Effector memory CD8-positive, alpha-beta T cell (primary cell): ENCODE measurements at regions not wholly inside any gene's neighbourhood (a gene's known extent, or its start where the extent isn't known, plus 50 kb on each side); places are given as distances from the start of the nearest gene placed in this dataset.
"Not testable (repeated sequence)": the region's sequence is repeated elsewhere in the genome, so short reads cannot be mapped to it uniquely, and the experiment has no call there.

Experiments
- ATAC-seq: fragments of 150-1000 bp; cut with Tn5 transposase; replicated peaks from 2 replicates; pipeline ENCODE4 v1.10.0; 2021; ENCODE audit warnings: mild to moderate bottlenecking, moderate library complexity
- DNase-seq, 3 experiments: peaks; one replicate each; pipeline ENCODE4 v3.0.0; 2021
- H3K27ac Mint-ChIP-seq, 2 donors: one replicate each; pipeline ENCODE4 v1.8.0; 2022; ENCODE audit warnings: mild to moderate bottlenecking in 2 of 2, mixed read lengths in 2 of 2, moderate library complexity in 2 of 2
- H3K27me3 Mint-ChIP-seq, 2 donors: one replicate each; pipeline ENCODE4 v1.8.0; 2022; ENCODE audit warnings: mixed read lengths in 2 of 2
- H3K36me3 Mint-ChIP-seq: one replicate; pipeline ENCODE4 v1.8.0; 2022; ENCODE audit warnings: mild to moderate bottlenecking, moderate library complexity, mixed read lengths; ENCODE audit not compliant: insufficient read depth
- H3K4me1 Mint-ChIP-seq, 2 donors: one replicate each; pipeline ENCODE4 v1.8.0; 2022; ENCODE audit warnings: low read depth in 2 of 2, mixed read lengths in 2 of 2
- H3K4me3 Mint-ChIP-seq, 2 donors: one replicate each; pipeline ENCODE4 v1.8.0; 2022; ENCODE audit warnings: mild to moderate bottlenecking in 2 of 2, mixed read lengths in 2 of 2, moderate library complexity in 2 of 2
- H3K9me3 Mint-ChIP-seq, 2 donors: one replicate each; pipeline ENCODE4 v1.8.0; 2022; ENCODE audit warnings: mixed read lengths in 2 of 2

- ATAC-seq, result no peak
- no peak overlapping the region for H3K27ac Mint-ChIP-seq
- DNase-seq, result no peak
- H3K4me1 Mint-ChIP-seq, result no peaks in the 10 kb centered on the region
- no peaks in the 10 kb centered on the region for H3K36me3 Mint-ChIP-seq
- H3K27me3 Mint-ChIP-seq, result no peaks in the 10 kb centered on the region
- no peak overlapping the region for H3K4me3 Mint-ChIP-seq
- no peaks in the 10 kb centered on the region for H3K9me3 Mint-ChIP-seq
These were observed 1090.3 kb downstream of the HACE1 start for GRCh38 chr6:103769431-103769830.

GRCh38 chr6:103750603-103751002 lies 1109.1 kb downstream of the HACE1 start:
- Mint-ChIP-seq H3K27ac (no peak overlapping the region), H3K36me3 (no peaks in the 10 kb centered on the region), H3K4me1 (no peaks in the 10 kb centered on the region), H3K4me3 (no peak overlapping the region), H3K9me3 (no peaks in the 10 kb centered on the region), H3K27me3 (no peaks in the 10 kb centered on the region)
- no peak for DNase-seq
- ATAC-seq, result no peak

- Mint-ChIP-seq H3K27me3 (no peaks in the 10 kb centered on the region), H3K4me1 (no peaks in the 10 kb centered on the region), H3K27ac (no peak overlapping the region), H3K4me3 (no peak overlapping the region), H3K36me3 (peaks cover 4% of the 10 kb centered on the region), H3K9me3 (peaks cover 15 to 16% of the 10 kb centered on the region in 2 donors)
- ATAC-seq (no peak), DNase-seq (no peak)
These were observed 1125.7 kb downstream of the HACE1 start for GRCh38 chr6:103734016-103734415.

- no peaks in the 10 kb centered on the region for H3K36me3 Mint-ChIP-seq
- no peak overlapping the region for H3K4me3 Mint-ChIP-seq
- ATAC-seq (no peak), DNase-seq (no peak)
- H3K27ac Mint-ChIP-seq, result no peak overlapping the region
- peaks cover 7 to 12% of the 10 kb centered on the region in 2 donors for H3K9me3 Mint-ChIP-seq
- H3K4me1 Mint-ChIP-seq, result no peaks in the 10 kb centered on the region
- no peaks in the 10 kb centered on the region for H3K27me3 Mint-ChIP-seq
These were observed 1130.1 kb downstream of the HACE1 start for GRCh38 chr6:103729658-103730057.

- no peaks in the 10 kb centered on the region for H3K36me3 Mint-ChIP-seq
- DNase-seq, result no peak
- peaks cover 7 to 13% of the 10 kb centered on the region in 2 donors for H3K9me3 Mint-ChIP-seq
- no peaks in the 10 kb centered on the region for H3K27me3 Mint-ChIP-seq
- no peaks in the 10 kb centered on the region for H3K4me1 Mint-ChIP-seq
- H3K4me3 Mint-ChIP-seq, result no peak overlapping the region
- no peak for ATAC-seq
- H3K27ac Mint-ChIP-seq, result no peak overlapping the region
These were observed 1136.0 kb downstream of the HACE1 start for GRCh38 chr6:103723438-103724322.

GRCh38 chr6:103722683-103723082 lies 1137.0 kb downstream of the HACE1 start:
- DNase-seq, result no peak
- Mint-ChIP-seq H3K4me1 (no peaks in the 10 kb centered on the region), H3K36me3 (no peaks in the 10 kb centered on the region), H3K27ac (no peak overlapping the region), H3K4me3 (no peak overlapping the region), H3K9me3 (peaks cover 7 to 13% of the 10 kb centered on the region in 2 donors), H3K27me3 (no peaks in the 10 kb centered on the region)
- no peak for ATAC-seq

GRCh38 chr6:103721923-103722322 lies 1137.8 kb downstream of the HACE1 start:
- Mint-ChIP-seq H3K9me3 (peaks cover 7 to 13% of the 10 kb centered on the region in 2 donors), H3K4me3 (no peak overlapping the region), H3K27me3 (no peaks in the 10 kb centered on the region), H3K36me3 (no peaks in the 10 kb centered on the region), H3K4me1 (no peaks in the 10 kb centered on the region), H3K27ac (no peak overlapping the region)
- DNase-seq (no peak), ATAC-seq (no peak)

GRCh38 chr6:103720393-103720792 lies 1139.3 kb downstream of the HACE1 start:
- Mint-ChIP-seq H3K27me3 (no peaks in the 10 kb centered on the region), H3K4me3 (no peak overlapping the region), H3K36me3 (no peaks in the 10 kb centered on the region), H3K9me3 (peaks cover 0 to 8% of the 10 kb centered on the region in 2 donors), H3K27ac (no peak overlapping the region), H3K4me1 (no peaks in the 10 kb centered on the region)
- DNase-seq (no peak), ATAC-seq (no peak)

GRCh38 chr6:103719545-103719944 lies 1140.2 kb downstream of the HACE1 start:
- no peak overlapping the region for H3K4me3 Mint-ChIP-seq
- no peak for ATAC-seq
- peaks cover 0 to 8% of the 10 kb centered on the region in 2 donors for H3K9me3 Mint-ChIP-seq
- DNase-seq, result no peak
- H3K27me3 Mint-ChIP-seq, result no peaks in the 10 kb centered on the region
- H3K27ac Mint-ChIP-seq, result no peak overlapping the region
- no peaks in the 10 kb centered on the region for H3K4me1 Mint-ChIP-seq
- no peaks in the 10 kb centered on the region for H3K36me3 Mint-ChIP-seq

- Mint-ChIP-seq H3K36me3 (no peaks in the 10 kb centered on the region), H3K27ac (no peak overlapping the region), H3K4me1 (no peaks in the 10 kb centered on the region), H3K27me3 (no peaks in the 10 kb centered on the region), H3K4me3 (no peak overlapping the region), H3K9me3 (no peaks in the 10 kb centered on the region)
- no peak for ATAC-seq
- no peak for DNase-seq
These were observed 1144.5 kb downstream of the HACE1 start for GRCh38 chr6:103715269-103715668.

- not testable (repeated sequence) for H3K9me3 Mint-ChIP-seq, H3K36me3 Mint-ChIP-seq, H3K4me3 Mint-ChIP-seq, ATAC-seq, H3K27me3 Mint-ChIP-seq, H3K4me1 Mint-ChIP-seq, DNase-seq, H3K27ac Mint-ChIP-seq
These were observed 1150.5 kb downstream of the HACE1 start for GRCh38 chr6:103709236-103709635.

- ATAC-seq (no peak), DNase-seq (no peak)
- no peaks in the 10 kb centered on the region for H3K27me3 Mint-ChIP-seq
- H3K36me3 Mint-ChIP-seq, result no peaks in the 10 kb centered on the region
- H3K4me3 Mint-ChIP-seq, result no peak overlapping the region
- H3K4me1 Mint-ChIP-seq, result no peaks in the 10 kb centered on the region
- H3K9me3 Mint-ChIP-seq, result no peaks in the 10 kb centered on the region
- no peak overlapping the region for H3K27ac Mint-ChIP-seq
These were observed 1152.0 kb downstream of the HACE1 start for GRCh38 chr6:103707596-103708325.

- H3K4me1 Mint-ChIP-seq, result no peaks in the 10 kb centered on the region
- no peak overlapping the region for H3K4me3 Mint-ChIP-seq
- H3K36me3 Mint-ChIP-seq, result no peaks in the 10 kb centered on the region
- DNase-seq (no peak), ATAC-seq (no peak)
- H3K27ac Mint-ChIP-seq, result no peak overlapping the region
- H3K27me3 Mint-ChIP-seq, result no peaks in the 10 kb centered on the region
- H3K9me3 Mint-ChIP-seq, result peaks cover 0 to 6% of the 10 kb centered on the region in 2 donors
These were observed 1160.0 kb downstream of the HACE1 start for GRCh38 chr6:103699769-103700168.

GRCh38 chr6:103687430-103687829 lies 1172.3 kb downstream of the HACE1 start:
- no peaks in the 10 kb centered on the region for H3K27me3 Mint-ChIP-seq
- H3K36me3 Mint-ChIP-seq, result no peaks in the 10 kb centered on the region
- no peak overlapping the region for H3K4me3 Mint-ChIP-seq
- H3K9me3 Mint-ChIP-seq, result peaks cover 0 to 1% of the 10 kb centered on the region in 2 donors
- ATAC-seq (no peak), DNase-seq (no peak)
- no peak overlapping the region for H3K27ac Mint-ChIP-seq
- no peaks in the 10 kb centered on the region for H3K4me1 Mint-ChIP-seq
